ENCODE measurements at regions not wholly inside any gene's neighbourhood (a gene's known extent, or its start where the extent isn't known, plus 50 kb on each side); places are given as distances from the start of the nearest gene placed in this dataset.

DNA sequence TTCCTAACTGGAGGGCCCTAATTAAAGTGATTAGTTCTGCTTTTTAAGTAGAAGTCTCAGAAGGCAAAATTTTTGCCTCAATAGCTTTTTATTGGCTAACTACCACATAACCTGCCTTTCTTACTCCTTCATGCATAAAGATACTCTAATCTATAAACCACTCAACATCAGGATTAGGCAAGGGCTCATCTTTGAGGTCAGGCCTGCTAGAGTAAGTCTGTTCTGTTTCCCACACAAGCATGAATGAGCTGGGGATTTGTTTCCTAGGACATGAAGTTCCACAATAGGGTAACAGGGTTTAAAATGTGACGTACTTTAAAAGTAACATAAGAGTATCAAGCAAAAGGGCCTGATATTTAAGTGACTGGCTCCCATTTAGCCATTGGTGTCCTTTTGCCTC lies 522.7 kb upstream of the TYRP1 start:
- ATAC-seq (ENCODE audit: insufficient read depth, low read depth) (no peak), DNase-seq (no peak)
- Histone ChIP-seq H3K27ac (ENCODE audit: low read length) (no peak overlapping the region), H3K4me3 (ENCODE audit: low read depth in 1 of 2, low read length in 2 of 2) (no peak overlapping the region), H3K79me2 (ENCODE audit: insufficient read depth, low read length) (no peaks in the 10 kb centered on the region), H3K9ac (ENCODE audit: low read depth, low read length) (no peak overlapping the region), H4K20me1 (ENCODE audit: insufficient read depth, low read length) (no peaks in the 10 kb centered on the region), H3K4me2 (ENCODE audit: insufficient read depth, low read length) (no peak overlapping the region), H3K27me3 (ENCODE audit: insufficient read depth, low read length, poor library complexity) (no peaks in the 10 kb centered on the region), H3K4me1 (ENCODE audit: insufficient read depth, low read length) (no peaks in the 10 kb centered on the region), H2AFZ (ENCODE audit: low read depth, low read length) (no peak overlapping the region), H3K9me3 (ENCODE audit: insufficient read depth, low read length, severe bottlenecking) (no peaks in the 10 kb centered on the region), H3K36me3 (ENCODE audit: insufficient read depth, low read length) (no peaks in the 10 kb centered on the region)
- TF ChIP-seq, protein P1, sequence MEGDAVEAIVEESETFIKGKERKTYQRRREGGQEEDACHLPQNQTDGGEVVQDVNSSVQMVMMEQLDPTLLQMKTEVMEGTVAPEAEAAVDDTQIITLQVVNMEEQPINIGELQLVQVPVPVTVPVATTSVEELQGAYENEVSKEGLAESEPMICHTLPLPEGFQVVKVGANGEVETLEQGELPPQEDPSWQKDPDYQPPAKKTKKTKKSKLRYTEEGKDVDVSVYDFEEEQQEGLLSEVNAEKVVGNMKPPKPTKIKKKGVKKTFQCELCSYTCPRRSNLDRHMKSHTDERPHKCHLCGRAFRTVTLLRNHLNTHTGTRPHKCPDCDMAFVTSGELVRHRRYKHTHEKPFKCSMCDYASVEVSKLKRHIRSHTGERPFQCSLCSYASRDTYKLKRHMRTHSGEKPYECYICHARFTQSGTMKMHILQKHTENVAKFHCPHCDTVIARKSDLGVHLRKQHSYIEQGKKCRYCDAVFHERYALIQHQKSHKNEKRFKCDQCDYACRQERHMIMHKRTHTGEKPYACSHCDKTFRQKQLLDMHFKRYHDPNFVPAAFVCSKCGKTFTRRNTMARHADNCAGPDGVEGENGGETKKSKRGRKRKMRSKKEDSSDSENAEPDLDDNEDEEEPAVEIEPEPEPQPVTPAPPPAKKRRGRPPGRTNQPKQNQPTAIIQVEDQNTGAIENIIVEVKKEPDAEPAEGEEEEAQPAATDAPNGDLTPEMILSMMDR (IDR thresholded peaks at IDR 0.05; ENCODE audit: borderline replicate concordance, extremely low read depth, low read length, poor library complexity, severe bottlenecking): no peak
- no peak for TF ChIP-seq EZH2 (IDR thresholded peaks at IDR 0.05; ENCODE audit: borderline replicate concordance, low read depth, low read length, severe bottlenecking)

DNA sequence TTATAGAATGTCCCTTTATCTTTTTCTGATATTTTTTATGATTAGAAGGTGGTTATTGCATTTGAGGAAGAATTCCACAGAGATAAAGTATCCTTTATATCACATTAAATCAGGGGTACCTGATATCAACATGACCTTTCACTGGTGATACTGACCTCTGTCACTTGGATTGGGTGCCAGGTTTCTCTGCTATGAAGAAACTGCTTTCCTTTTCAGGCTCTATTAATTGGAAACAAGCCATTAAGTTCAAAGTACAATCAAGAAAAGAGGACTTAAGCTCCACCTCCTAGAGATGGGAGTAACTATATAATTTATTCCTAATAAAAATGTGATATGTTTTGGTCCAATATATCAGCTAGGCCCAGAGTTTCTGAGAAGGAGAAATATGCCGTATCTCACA lies 514.6 kb upstream of the TYRP1 start:
- Histone ChIP-seq H4K20me1 (ENCODE audit: insufficient read depth, low read length) (no peaks in the 10 kb centered on the region), H2AFZ (ENCODE audit: low read depth, low read length) (no peak overlapping the region), H3K27me3 (ENCODE audit: insufficient read depth, low read length, poor library complexity) (no peaks in the 10 kb centered on the region), H3K36me3 (ENCODE audit: insufficient read depth, low read length) (no peaks in the 10 kb centered on the region), H3K4me1 (ENCODE audit: insufficient read depth, low read length) (no peaks in the 10 kb centered on the region), H3K79me2 (ENCODE audit: insufficient read depth, low read length) (no peaks in the 10 kb centered on the region), H3K27ac (ENCODE audit: low read length) (no peak overlapping the region), H3K9ac (ENCODE audit: low read depth, low read length) (no peak overlapping the region), H3K9me3 (ENCODE audit: insufficient read depth, low read length, severe bottlenecking) (no peaks in the 10 kb centered on the region), H3K4me2 (ENCODE audit: insufficient read depth, low read length) (no peak overlapping the region), H3K4me3 (ENCODE audit: low read depth in 1 of 2, low read length in 2 of 2) (no peak overlapping the region)
- no peak for DNase-seq
- TF ChIP-seq, protein P1 (IDR thresholded peaks at IDR 0.05; ENCODE audit: borderline replicate concordance, extremely low read depth, low read length, poor library complexity, severe bottlenecking): no peak
- TF ChIP-seq EZH2 (IDR thresholded peaks at IDR 0.05; ENCODE audit: borderline replicate concordance, low read depth, low read length, severe bottlenecking): no peak
- ATAC-seq (ENCODE audit: insufficient read depth, low read depth): no peak

DNA sequence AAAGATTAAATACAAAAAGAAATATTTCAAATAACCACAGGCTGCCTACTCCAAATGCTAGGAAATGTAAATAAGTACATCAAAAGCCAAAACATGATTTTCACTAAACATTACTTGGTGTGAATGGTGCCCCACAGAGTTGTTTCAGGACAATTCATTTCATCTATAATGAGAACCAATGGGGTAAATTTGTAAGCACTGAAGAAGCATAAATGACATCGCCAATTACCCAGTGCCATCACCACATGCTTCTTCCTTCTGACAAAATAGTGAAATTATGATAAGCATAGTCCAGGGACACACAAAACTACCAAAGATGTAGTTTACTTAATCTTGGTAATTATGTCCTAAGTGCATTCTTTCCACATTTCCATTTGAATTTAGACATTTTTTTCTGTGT lies 510.4 kb upstream of the TYRP1 start:
- no peak for ATAC-seq (ENCODE audit: insufficient read depth, low read depth)
- H3K27ac ChIP-seq (ENCODE audit: low read length): no peak overlapping the region
- H3K27me3 ChIP-seq (ENCODE audit: insufficient read depth, low read length, poor library complexity): no peaks in the 10 kb centered on the region
- no peaks in the 10 kb centered on the region for H3K9me3 ChIP-seq (ENCODE audit: insufficient read depth, low read length, severe bottlenecking)
- no peak for DNase-seq
- no peak overlapping the region for H2AFZ ChIP-seq (ENCODE audit: low read depth, low read length)
- H3K36me3 ChIP-seq (ENCODE audit: insufficient read depth, low read length): no peaks in the 10 kb centered on the region
- no peak overlapping the region for H3K4me3 ChIP-seq (ENCODE audit: low read depth in 1 of 2, low read length in 2 of 2)
- TF ChIP-seq, protein P1 (IDR thresholded peaks at IDR 0.05; ENCODE audit: borderline replicate concordance, extremely low read depth, low read length, poor library complexity, severe bottlenecking): no peak
- TF ChIP-seq EZH2 (IDR thresholded peaks at IDR 0.05; ENCODE audit: borderline replicate concordance, low read depth, low read length, severe bottlenecking): no peak
- H4K20me1 ChIP-seq (ENCODE audit: insufficient read depth, low read length): no peaks in the 10 kb centered on the region
- H3K79me2 ChIP-seq (ENCODE audit: insufficient read depth, low read length): no peaks in the 10 kb centered on the region
- H3K9ac ChIP-seq (ENCODE audit: low read depth, low read length): no peak overlapping the region
- no peaks in the 10 kb centered on the region for H3K4me1 ChIP-seq (ENCODE audit: insufficient read depth, low read length)
- H3K4me2 ChIP-seq (ENCODE audit: insufficient read depth, low read length): no peak overlapping the region

DNA sequence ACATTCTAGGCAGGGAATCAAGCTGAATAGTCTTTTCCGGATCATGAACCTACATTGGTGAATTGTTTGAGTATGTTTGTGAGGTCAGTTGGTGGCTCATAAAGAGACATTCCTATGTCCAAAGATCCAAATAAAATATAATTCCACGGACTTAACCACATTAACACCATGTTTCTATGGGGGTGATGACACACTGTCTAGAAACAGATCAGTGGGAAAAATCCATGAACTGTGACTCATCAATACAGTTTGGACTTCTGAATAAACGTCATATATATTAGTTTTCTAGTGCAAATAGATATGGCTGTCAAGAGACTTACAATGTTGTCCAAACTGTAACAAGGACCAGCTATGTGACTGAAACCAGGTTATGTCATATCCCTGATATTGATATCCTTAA lies 509.9 kb upstream of the TYRP1 start:
- Histone ChIP-seq H3K27me3 (ENCODE audit: insufficient read depth, low read length, poor library complexity) (no peaks in the 10 kb centered on the region), H3K4me3 (ENCODE audit: low read depth in 1 of 2, low read length in 2 of 2) (no peak overlapping the region), H4K20me1 (ENCODE audit: insufficient read depth, low read length) (no peaks in the 10 kb centered on the region), H3K9ac (ENCODE audit: low read depth, low read length) (no peak overlapping the region), H3K9me3 (ENCODE audit: insufficient read depth, low read length, severe bottlenecking) (no peaks in the 10 kb centered on the region), H3K4me2 (ENCODE audit: insufficient read depth, low read length) (no peak overlapping the region), H3K4me1 (ENCODE audit: insufficient read depth, low read length) (no peaks in the 10 kb centered on the region), H3K27ac (ENCODE audit: low read length) (no peak overlapping the region), H2AFZ (ENCODE audit: low read depth, low read length) (no peak overlapping the region), H3K79me2 (ENCODE audit: insufficient read depth, low read length) (no peaks in the 10 kb centered on the region), H3K36me3 (ENCODE audit: insufficient read depth, low read length) (no peaks in the 10 kb centered on the region)
- DNase-seq (no peak), ATAC-seq (ENCODE audit: insufficient read depth, low read depth) (no peak)
- TF ChIP-seq EZH2 (IDR thresholded peaks at IDR 0.05; ENCODE audit: borderline replicate concordance, low read depth, low read length, severe bottlenecking): no peak
- TF ChIP-seq, protein P1 (IDR thresholded peaks at IDR 0.05; ENCODE audit: borderline replicate concordance, extremely low read depth, low read length, poor library complexity, severe bottlenecking): no peak
